OCI-LY1 (cell line): ENCODE measurements at regions not wholly inside any gene's neighbourhood (a gene's known extent, or its start where the extent isn't known, plus 50 kb on each side); places are given as distances from the start of the nearest gene placed in this dataset.

Experiments used
- H2AFZ ChIP-seq: fragments of 200-600 bp; sonication (generic), shearing (Covaris generic); 2 replicates; pipeline ENCODE4 v1.6.0; 2014; ENCODE audit warnings: antibody characterized with exemption, mild to moderate bottlenecking, low read length
- H3F3A ChIP-seq: fragments of 200-600 bp; sonication (generic), shearing (Covaris generic); 2 replicates; pipeline ENCODE4 v1.6.0; 2014; ENCODE audit warnings: mild to moderate bottlenecking, antibody characterized with exemption, low read length, moderate library complexity; ENCODE audit not compliant: insufficient read depth
- H3K27ac ChIP-seq: fragments of 200-600 bp; sonication (generic); 2 replicates; pipeline ENCODE4 v1.5.1; 2014; ENCODE audit warnings: low read length, mixed run types, mild to moderate bottlenecking, low read depth; ENCODE audit not compliant: poor library complexity, severe bottlenecking
- H3K27me3 ChIP-seq: fragments of 200-600 bp; sonication (generic); 2 replicates; pipeline ENCODE4 v1.6.0; 2014; ENCODE audit warnings: antibody characterized with exemption, mild to moderate bottlenecking, low read length, moderate library complexity; ENCODE audit not compliant: insufficient read depth
- H3K36me3 ChIP-seq: fragments of 200-600 bp; sonication (generic); 2 replicates; pipeline ENCODE4 v1.6.1; 2014; ENCODE audit warnings: mild to moderate bottlenecking, antibody characterized with exemption, low read length, moderate library complexity, mixed read lengths; ENCODE audit not compliant: insufficient read depth
- H3K4me1 ChIP-seq: fragments of 200-600 bp; sonication (generic); 2 replicates; pipeline ENCODE4 v1.5.1; 2014; ENCODE audit warnings: mild to moderate bottlenecking, low read length, moderate library complexity; ENCODE audit not compliant: insufficient read depth, severe bottlenecking
- H3K4me2 ChIP-seq: fragments of 200-600 bp; sonication (generic), shearing (Covaris generic); 2 replicates; pipeline ENCODE4 v1.6.1; 2014; ENCODE audit warnings: low read length
- H3K4me3 ChIP-seq: fragments of 200-600 bp; sonication (generic); 2 replicates; pipeline ENCODE4 v1.5.1; 2014; ENCODE audit warnings: low read length, low read depth, mild to moderate bottlenecking, mixed read lengths; ENCODE audit not compliant: poor library complexity, severe bottlenecking
- H3K79me2 ChIP-seq: fragments of 200-600 bp; shearing (Covaris generic); 2 replicates; pipeline ENCODE4 v1.6.1; 2016; ENCODE audit warnings: mixed run types, low read length, mixed read lengths; ENCODE audit not compliant: insufficient read depth
- H3K9ac ChIP-seq: fragments of 200-600 bp; sonication (generic), shearing (Covaris generic); 2 replicates; pipeline ENCODE4 v1.6.1; 2014; ENCODE audit warnings: mild to moderate bottlenecking, low read length, mixed read lengths
- H3K9me2 ChIP-seq: fragments of 200-600 bp; sonication (generic), shearing (Covaris generic); 2 replicates; pipeline ENCODE4 v1.6.1; 2014; ENCODE audit warnings: low read depth, mild to moderate bottlenecking, low read length, mixed read lengths
- H3K9me3 ChIP-seq: fragments of 200-600 bp; shearing (Covaris generic); 2 replicates; pipeline ENCODE4 v1.6.1; 2014; ENCODE audit warnings: low read length, mixed read lengths
- H4K20me1 ChIP-seq: fragments of 200-600 bp; sonication (generic), shearing (Covaris generic); 2 replicates; pipeline ENCODE4 v1.6.0; 2016; ENCODE audit warnings: mild to moderate bottlenecking, low read length; ENCODE audit not compliant: insufficient read depth
- CTCF ChIP-seq: fragments of 200-600 bp; sonication (generic), shearing (Covaris generic); IDR thresholded peaks from 2 replicates; pipeline ENCODE4 v1.5.1; 2017; ENCODE audit warnings: mild to moderate bottlenecking, antibody characterized with exemption, low read length, moderate library complexity, mixed read lengths
- EZH2 ChIP-seq: fragments of 200-600 bp; sonication (generic), shearing (Covaris generic); IDR thresholded peaks from 2 replicates; pipeline ENCODE4 v1.8.0; 2017; ENCODE audit warnings: borderline replicate concordance, mixed run types, mild to moderate bottlenecking, antibody characterized with exemption, low read length, moderate library complexity, mixed read lengths

- Histone ChIP-seq H2AFZ (no peak overlapping the region), H3K4me2 (no peak overlapping the region), H3K27ac (no peak overlapping the region)
Observed at GRCh38 chr9:115396071-115396529, 278.1 kb upstream of the TNC start.

DNA sequence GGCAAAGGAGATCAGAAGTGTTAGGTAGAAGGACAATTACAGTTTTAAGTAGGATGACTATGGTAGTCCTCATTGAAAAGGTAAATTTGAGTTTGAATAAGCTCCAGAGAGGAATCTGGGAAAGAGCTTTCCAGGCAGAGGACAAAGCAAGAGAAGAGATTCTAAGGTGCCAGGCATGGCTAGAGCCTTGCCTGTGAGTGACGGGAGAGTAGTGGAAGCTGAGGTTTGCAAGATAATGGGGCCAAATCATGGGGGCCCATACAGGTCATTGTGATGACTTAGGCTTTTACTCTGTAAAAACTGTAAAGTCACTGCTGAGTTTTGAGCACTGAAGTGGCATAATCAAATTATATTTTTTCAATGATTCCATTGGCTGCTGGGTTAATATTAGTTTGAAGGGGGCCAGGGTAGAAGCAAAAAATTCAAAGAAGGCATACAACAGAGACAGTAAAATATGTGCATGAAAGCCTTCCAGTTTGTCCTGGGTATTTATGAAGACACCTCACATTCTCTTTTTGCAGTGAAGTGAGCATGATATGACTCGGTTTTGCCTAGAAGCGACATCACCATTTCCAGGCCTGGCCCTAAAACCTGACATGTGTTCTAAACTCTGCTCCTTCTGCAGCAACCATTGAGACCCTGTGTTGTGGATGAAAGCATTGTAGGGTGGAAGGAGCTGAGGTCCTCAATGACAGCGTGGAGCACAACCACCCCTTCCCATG, 279.8 kb upstream of the TNC start:
- H3K4me3 ChIP-seq: no peak overlapping the region
- no peaks in the 10 kb centered on the region for H3K9me3 ChIP-seq
- H3K27me3 ChIP-seq: no peaks in the 10 kb centered on the region
- H3K36me3 ChIP-seq: no peaks in the 10 kb centered on the region
- H3K4me2 ChIP-seq: no peak overlapping the region
- no peaks in the 10 kb centered on the region for H3K9me2 ChIP-seq
- H3K9ac ChIP-seq: no peak overlapping the region
- no peaks in the 10 kb centered on the region for H3K79me2 ChIP-seq
- no peaks in the 10 kb centered on the region for H3F3A ChIP-seq
- no peaks in the 10 kb centered on the region for H3K4me1 ChIP-seq
- H3K27ac ChIP-seq: no peak overlapping the region
- no peak for TF ChIP-seq CTCF
- TF ChIP-seq EZH2: no peak
- H4K20me1 ChIP-seq: no peaks in the 10 kb centered on the region
- no peak overlapping the region for H2AFZ ChIP-seq

More at GRCh38 chr9:115396071-115396529, 278.1 kb upstream of the TNC start:
- no peaks in the 10 kb centered on the region for H3K27me3 ChIP-seq
- TF ChIP-seq CTCF (no peak), EZH2 (no peak)
- no peaks in the 10 kb centered on the region for H3K79me2 ChIP-seq
- H3F3A ChIP-seq: no peaks in the 10 kb centered on the region
- no peaks in the 10 kb centered on the region for H3K9me2 ChIP-seq
- no peak overlapping the region for H3K4me3 ChIP-seq
- H3K4me1 ChIP-seq: no peaks in the 10 kb centered on the region
- no peak overlapping the region for H3K9ac ChIP-seq
- H3K36me3 ChIP-seq: no peaks in the 10 kb centered on the region
- H3K9me3 ChIP-seq: no peaks in the 10 kb centered on the region
- no peaks in the 10 kb centered on the region for H4K20me1 ChIP-seq

GRCh38 chr9:115398313-115398650, 280.3 kb upstream of the TNC start:
- no peaks in the 10 kb centered on the region for H3K9me3 ChIP-seq
- H3K9me2 ChIP-seq: no peaks in the 10 kb centered on the region
- H3K9ac ChIP-seq: no peak overlapping the region
- no peaks in the 10 kb centered on the region for H3K27me3 ChIP-seq
- H3K4me3 ChIP-seq: no peak overlapping the region
- no peaks in the 10 kb centered on the region for H4K20me1 ChIP-seq
- H3K79me2 ChIP-seq: no peaks in the 10 kb centered on the region
- TF ChIP-seq EZH2 (no peak), CTCF (no peak)
- H3K4me1 ChIP-seq: no peaks in the 10 kb centered on the region
- H3K4me2 ChIP-seq: no peak overlapping the region
- H3K27ac ChIP-seq: no peak overlapping the region
- H2AFZ ChIP-seq: no peak overlapping the region
- H3K36me3 ChIP-seq: no peaks in the 10 kb centered on the region
- no peaks in the 10 kb centered on the region for H3F3A ChIP-seq
